Fibroblast of upper back skin (primary cell): ENCODE measurements at regions not wholly inside any gene's neighbourhood (a gene's known extent, or its start where the extent isn't known, plus 50 kb on each side); places are given as distances from the start of the nearest gene placed in this dataset.

Experiments
- DNase-seq: peaks from one replicate; pipeline ENCODE4 v3.0.0-alpha.2; 2013

GRCh38 chr18:77448046-77448445 is 198.4 kb downstream of the GALR1 start:
- DNase-seq, result no peak

GRCh38 chr18:77455004-77455403 is 205.4 kb downstream of the GALR1 start:
- no peak for DNase-seq

- DNase-seq, result no peak
These were observed 208.0 kb downstream of the GALR1 start for GRCh38 chr18:77457681-77458080.

- peak; percentile 2 for DNase-seq
These were observed 211.5 kb downstream of the GALR1 start for GRCh38 chr18:77461062-77461688.

GRCh38 chr18:77464917-77465316 is 215.3 kb downstream of the GALR1 start:
- DNase-seq, result no peak

GRCh38 chr18:77466890-77467289 is 217.2 kb downstream of the GALR1 start:
- no peak for DNase-seq

- DNase-seq, result no peak
These were observed 219.5 kb downstream of the GALR1 start for GRCh38 chr18:77469131-77469530.

GRCh38 chr18:77470569-77471413 is 221.1 kb downstream of the GALR1 start:
- peak; percentile 32 for DNase-seq

- DNase-seq, result no peak
These were observed 222.9 kb downstream of the GALR1 start for GRCh38 chr18:77472509-77472908.

GRCh38 chr18:77478646-77479442 is 229.2 kb downstream of the GALR1 start:
- peak; percentile 6 for DNase-seq

GRCh38 chr18:77481541-77481940 is 231.9 kb downstream of the GALR1 start:
- no peak for DNase-seq

- no peak for DNase-seq
These were observed 232.8 kb downstream of the GALR1 start for GRCh38 chr18:77482190-77483085.

GRCh38 chr18:77486985-77487384 is 237.3 kb downstream of the GALR1 start:
- DNase-seq, result no peak

- DNase-seq, result no peak
These were observed 238.5 kb downstream of the GALR1 start for GRCh38 chr18:77487951-77488740.

GRCh38 chr18:77495079-77495478 is 245.4 kb downstream of the GALR1 start:
- DNase-seq, result no peak

- no peak for DNase-seq
These were observed 246.5 kb downstream of the GALR1 start for GRCh38 chr18:77495982-77496690.

GRCh38 chr18:77501266-77501665 is 251.6 kb downstream of the GALR1 start:
- no peak for DNase-seq

- DNase-seq, result no peak
These were observed 255.9 kb downstream of the GALR1 start for GRCh38 chr18:77505499-77505898.

GRCh38 chr18:77512152-77512551 is 262.5 kb downstream of the GALR1 start:
- DNase-seq, result no peak

- no peak for DNase-seq
These were observed 268.3 kb downstream of the GALR1 start for GRCh38 chr18:77517901-77518300.

GRCh38 chr18:77520767-77521166 is 271.1 kb downstream of the GALR1 start:
- no peak for DNase-seq
